ENCODE measurements at regions not wholly inside any gene's neighbourhood (a gene's known extent, or its start where the extent isn't known, plus 50 kb on each side); places are given as distances from the start of the nearest gene placed in this dataset.
"Not testable (repeated sequence)": the region's sequence is repeated elsewhere in the genome, so short reads cannot be mapped to it uniquely, and the experiment has no call there.

DNA sequence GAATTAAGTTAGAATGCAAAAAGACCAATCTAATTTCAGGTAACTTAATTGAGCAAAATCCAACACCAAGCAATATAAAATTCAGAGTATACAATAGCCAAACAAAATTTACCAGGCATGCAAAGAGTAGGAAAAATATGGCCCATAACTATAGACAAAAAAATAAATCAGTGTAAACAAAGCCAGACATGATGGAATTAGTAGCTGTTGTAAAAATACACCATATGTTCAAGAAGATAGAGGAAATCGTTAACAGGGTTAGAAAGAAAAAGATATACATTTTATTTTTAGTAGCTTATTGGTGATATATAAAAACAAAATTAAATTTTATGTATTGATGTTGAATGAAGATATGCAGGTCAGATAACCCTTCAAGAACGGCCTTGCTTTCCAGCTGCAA is 621.1 kb upstream of the MIR17HG start:
- Histone ChIP-seq H3K27me3 (ENCODE audit: insufficient read depth, low read length) (no peaks in the 10 kb centered on the region), H3K4me1 (ENCODE audit: insufficient read depth, low read length) (no peaks in the 10 kb centered on the region), H3K9me3 (ENCODE audit: insufficient read depth, low read depth, low read length) (no peaks in the 10 kb centered on the region), H3K36me3 (ENCODE audit: insufficient read depth, low read depth, low read length) (no peaks in the 10 kb centered on the region), H3K27ac (ENCODE audit: low read length) (no peak overlapping the region), H3K4me3 (ENCODE audit: low read length) (no peak overlapping the region), H3K9ac (ENCODE audit: low read depth, low read length) (no peak overlapping the region)

GRCh38 chr13:90732049-90732448 is 615.4 kb upstream of the MIR17HG start:
- Histone ChIP-seq H3K36me3 (ENCODE audit: insufficient read depth, low read depth, low read length) (no peaks in the 10 kb centered on the region), H3K27me3 (ENCODE audit: insufficient read depth, low read length) (no peaks in the 10 kb centered on the region), H3K9ac (ENCODE audit: low read depth, low read length) (no peak overlapping the region)

GRCh38 chr13:90734497-90734896 is 613.0 kb upstream of the MIR17HG start:
- not testable (repeated sequence) for H3K9ac ChIP-seq (ENCODE audit: low read depth, low read length); H3K4me3 ChIP-seq (ENCODE audit: low read length); H3K36me3 ChIP-seq (ENCODE audit: insufficient read depth, low read depth, low read length); H3K27ac ChIP-seq (ENCODE audit: low read length); H3K9me3 ChIP-seq (ENCODE audit: insufficient read depth, low read depth, low read length); H3K27me3 ChIP-seq (ENCODE audit: insufficient read depth, low read length); H3K4me1 ChIP-seq (ENCODE audit: insufficient read depth, low read length)

More at GRCh38 chr13:90732049-90732448, 615.4 kb upstream of the MIR17HG start:
- Histone ChIP-seq H3K4me1 (ENCODE audit: insufficient read depth, low read length) (no peaks in the 10 kb centered on the region), H3K27ac (ENCODE audit: low read length) (no peak overlapping the region), H3K4me3 (ENCODE audit: low read length) (no peak overlapping the region), H3K9me3 (ENCODE audit: insufficient read depth, low read depth, low read length) (peaks cover 5% of the 10 kb centered on the region; the same call in 1 of the 2 replicates)

DNA sequence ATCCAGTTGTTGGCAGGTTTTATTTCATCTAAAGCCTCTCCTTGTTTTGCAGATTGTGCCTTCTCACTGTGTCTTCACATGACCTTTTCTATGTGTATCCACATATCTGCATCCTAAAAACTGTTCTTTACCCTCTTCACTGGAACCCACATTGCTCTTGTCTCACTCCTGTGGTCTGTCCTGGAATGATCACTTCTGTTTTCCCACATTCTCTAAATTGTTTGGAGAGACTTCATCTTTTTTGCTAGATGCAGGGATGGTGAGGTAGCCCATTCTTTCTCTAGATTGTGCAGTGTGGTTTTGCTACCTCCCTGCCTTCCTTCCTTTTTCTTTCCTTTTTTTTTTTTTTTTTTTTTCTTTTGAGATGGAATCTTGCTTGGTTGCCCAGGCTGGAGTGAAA is 608.6 kb upstream of the MIR17HG start:
- no peak overlapping the region for H3K27ac ChIP-seq (ENCODE audit: low read length)
- no peaks in the 10 kb centered on the region for H3K36me3 ChIP-seq (ENCODE audit: insufficient read depth, low read depth, low read length)
- no peaks in the 10 kb centered on the region for H3K27me3 ChIP-seq (ENCODE audit: insufficient read depth, low read length)
- no peaks in the 10 kb centered on the region for H3K4me1 ChIP-seq (ENCODE audit: insufficient read depth, low read length)
- no peaks in the 10 kb centered on the region for H3K9me3 ChIP-seq (ENCODE audit: insufficient read depth, low read depth, low read length)
- H3K4me3 ChIP-seq (ENCODE audit: low read length) = no peak overlapping the region
- no peak overlapping the region for H3K9ac ChIP-seq (ENCODE audit: low read depth, low read length)

GRCh38 chr13:90740099-90740498 is 607.4 kb upstream of the MIR17HG start:
- Histone ChIP-seq H3K36me3 (ENCODE audit: insufficient read depth, low read depth, low read length) (no peaks in the 10 kb centered on the region), H3K27me3 (ENCODE audit: insufficient read depth, low read length) (no peaks in the 10 kb centered on the region), H3K4me1 (ENCODE audit: insufficient read depth, low read length) (no peaks in the 10 kb centered on the region), H3K9me3 (ENCODE audit: insufficient read depth, low read depth, low read length) (no peaks in the 10 kb centered on the region), H3K9ac (ENCODE audit: low read depth, low read length) (no peak overlapping the region), H3K27ac (ENCODE audit: low read length) (no peak overlapping the region), H3K4me3 (ENCODE audit: low read length) (no peak overlapping the region)

- H3K9me3 ChIP-seq (ENCODE audit: insufficient read depth, low read depth, low read length) = no peaks in the 10 kb centered on the region
- H3K4me3 ChIP-seq (ENCODE audit: low read length) = no peak overlapping the region
- H3K36me3 ChIP-seq (ENCODE audit: insufficient read depth, low read depth, low read length) = no peaks in the 10 kb centered on the region
- H3K27me3 ChIP-seq (ENCODE audit: insufficient read depth, low read length) = no peaks in the 10 kb centered on the region
- no peak overlapping the region for H3K27ac ChIP-seq (ENCODE audit: low read length)
- H3K4me1 ChIP-seq (ENCODE audit: insufficient read depth, low read length) = peaks cover 6% of the 10 kb centered on the region
- H3K9ac ChIP-seq (ENCODE audit: low read depth, low read length) = no peak overlapping the region
Measured at GRCh38 chr13:90742381-90742780, 605.1 kb upstream of the MIR17HG start.

GRCh38 chr13:90746230-90746629 is 601.3 kb upstream of the MIR17HG start:
- H3K4me1 ChIP-seq (ENCODE audit: insufficient read depth, low read length) = peaks cover 6% of the 10 kb centered on the region
- no peak overlapping the region for H3K4me3 ChIP-seq (ENCODE audit: low read length)

GRCh38 chr13:90750021-90750420 is 597.5 kb upstream of the MIR17HG start:
- Histone ChIP-seq H3K4me3 (ENCODE audit: low read length) (no peak overlapping the region), H3K4me1 (ENCODE audit: insufficient read depth, low read length) (peaks cover 6% of the 10 kb centered on the region), H3K9me3 (ENCODE audit: insufficient read depth, low read depth, low read length) (no peaks in the 10 kb centered on the region), H3K27ac (ENCODE audit: low read length) (no peak overlapping the region), H3K36me3 (ENCODE audit: insufficient read depth, low read depth, low read length) (no peaks in the 10 kb centered on the region), H3K27me3 (ENCODE audit: insufficient read depth, low read length) (no peaks in the 10 kb centered on the region), H3K9ac (ENCODE audit: low read depth, low read length) (no peak overlapping the region)

More at GRCh38 chr13:90746230-90746629, 601.3 kb upstream of the MIR17HG start:
- Histone ChIP-seq H3K27ac (ENCODE audit: low read length) (no peak overlapping the region), H3K27me3 (ENCODE audit: insufficient read depth, low read length) (no peaks in the 10 kb centered on the region), H3K9me3 (ENCODE audit: insufficient read depth, low read depth, low read length) (no peaks in the 10 kb centered on the region), H3K9ac (ENCODE audit: low read depth, low read length) (no peak overlapping the region), H3K36me3 (ENCODE audit: insufficient read depth, low read depth, low read length) (no peaks in the 10 kb centered on the region)

DNA sequence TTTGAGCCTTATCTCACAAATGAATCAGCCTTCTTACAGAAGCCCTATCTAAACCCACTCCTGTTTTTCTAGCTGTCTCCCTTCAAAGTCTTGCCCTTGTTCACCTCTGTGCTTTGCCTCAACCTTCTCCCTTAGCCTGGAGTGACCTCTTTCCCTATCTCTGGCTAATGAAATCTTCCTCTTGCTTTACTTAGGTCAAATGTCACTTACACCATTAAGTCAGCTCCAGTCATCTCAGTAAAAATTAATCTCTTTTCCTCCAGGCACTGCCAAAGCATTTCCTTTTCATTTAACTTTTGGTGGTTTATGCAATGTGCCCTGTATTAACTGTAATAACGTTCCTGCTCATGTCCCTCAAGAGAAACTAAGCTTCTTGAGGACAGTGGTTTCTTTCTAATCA is 596.5 kb upstream of the MIR17HG start:
- H3K4me1 ChIP-seq (ENCODE audit: insufficient read depth, low read length) = peaks cover 6% of the 10 kb centered on the region
- no peak overlapping the region for H3K9ac ChIP-seq (ENCODE audit: low read depth, low read length)
- no peaks in the 10 kb centered on the region for H3K27me3 ChIP-seq (ENCODE audit: insufficient read depth, low read length)
- no peak overlapping the region for H3K4me3 ChIP-seq (ENCODE audit: low read length)
- H3K27ac ChIP-seq (ENCODE audit: low read length) = no peak overlapping the region
- no peaks in the 10 kb centered on the region for H3K36me3 ChIP-seq (ENCODE audit: insufficient read depth, low read depth, low read length)
- no peaks in the 10 kb centered on the region for H3K9me3 ChIP-seq (ENCODE audit: insufficient read depth, low read depth, low read length)

GRCh38 chr13:90752070-90752469 is 595.4 kb upstream of the MIR17HG start:
- Histone ChIP-seq H3K4me1 (ENCODE audit: insufficient read depth, low read length) (no peaks in the 10 kb centered on the region), H3K9ac (ENCODE audit: low read depth, low read length) (no peak overlapping the region), H3K27ac (ENCODE audit: low read length) (no peak overlapping the region), H3K4me3 (ENCODE audit: low read length) (no peak overlapping the region), H3K9me3 (ENCODE audit: insufficient read depth, low read depth, low read length) (no peaks in the 10 kb centered on the region), H3K27me3 (ENCODE audit: insufficient read depth, low read length) (no peaks in the 10 kb centered on the region), H3K36me3 (ENCODE audit: insufficient read depth, low read depth, low read length) (no peaks in the 10 kb centered on the region)

DNA sequence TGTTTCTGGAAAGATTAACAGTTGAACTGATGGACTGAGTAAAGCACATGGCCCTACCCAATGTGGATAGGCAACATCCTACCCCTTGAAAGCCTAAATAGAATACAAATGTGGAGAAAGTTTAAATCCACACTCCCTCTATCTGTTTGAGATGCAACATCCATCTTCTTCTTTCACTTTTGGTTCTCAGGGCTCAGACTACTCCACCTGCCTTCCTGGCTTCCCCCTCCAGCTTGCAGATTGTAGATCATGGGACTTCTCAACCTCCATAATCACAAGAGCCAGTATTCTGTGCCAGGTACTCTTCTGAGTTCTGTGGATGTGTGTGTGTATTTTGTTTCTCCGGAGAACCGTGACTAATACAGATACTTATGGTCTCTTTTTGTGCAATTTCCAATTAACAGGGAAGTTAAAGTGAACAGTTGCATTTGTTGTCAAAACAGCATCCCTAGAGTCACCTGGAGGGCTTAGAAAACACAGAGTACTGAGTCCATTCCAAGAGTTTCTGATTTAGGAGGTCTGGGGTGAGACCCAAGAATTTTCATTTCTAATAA is 590.3 kb upstream of the MIR17HG start:
- Histone ChIP-seq H3K27me3 (ENCODE audit: insufficient read depth, low read length) (no peaks in the 10 kb centered on the region), H3K4me1 (ENCODE audit: insufficient read depth, low read length) (no peaks in the 10 kb centered on the region), H3K9ac (ENCODE audit: low read depth, low read length) (no peak overlapping the region), H3K27ac (ENCODE audit: low read length) (no peak overlapping the region), H3K4me3 (ENCODE audit: low read length) (no peak overlapping the region), H3K9me3 (ENCODE audit: insufficient read depth, low read depth, low read length) (no peaks in the 10 kb centered on the region), H3K36me3 (ENCODE audit: insufficient read depth, low read depth, low read length) (no peaks in the 10 kb centered on the region)

- Histone ChIP-seq H3K4me1 (ENCODE audit: insufficient read depth, low read length) (no peaks in the 10 kb centered on the region), H3K9me3 (ENCODE audit: insufficient read depth, low read depth, low read length) (no peaks in the 10 kb centered on the region), H3K36me3 (ENCODE audit: insufficient read depth, low read depth, low read length) (no peaks in the 10 kb centered on the region), H3K9ac (ENCODE audit: low read depth, low read length) (no peak overlapping the region), H3K27me3 (ENCODE audit: insufficient read depth, low read length) (no peaks in the 10 kb centered on the region), H3K27ac (ENCODE audit: low read length) (no peak overlapping the region), H3K4me3 (ENCODE audit: low read length) (no peak overlapping the region)
Measured at GRCh38 chr13:90760639-90761038, 586.8 kb upstream of the MIR17HG start.
